HG03354 (cell line): ENCODE measurements at regions not wholly inside any gene's neighbourhood (a gene's known extent, or its start where the extent isn't known, plus 50 kb on each side); places are given as distances from the start of the nearest gene placed in this dataset.
"Not testable (repeated sequence)": the region's sequence is repeated elsewhere in the genome, so short reads cannot be mapped to it uniquely, and the experiment has no call there.

Experiments used
- ATAC-seq: cut with Tn5 transposase; IDR thresholded peaks from one replicate; pipeline ENCODE4 v1.9.1; 2021; ENCODE audit warnings: mild to moderate bottlenecking; ENCODE audit not compliant: unreplicated experiment, poor library complexity, severe bottlenecking

GRCh38 chr1:68923475-68924088 lies 426.7 kb upstream of the DEPDC1 start:
- ATAC-seq: not testable (repeated sequence)

DNA sequence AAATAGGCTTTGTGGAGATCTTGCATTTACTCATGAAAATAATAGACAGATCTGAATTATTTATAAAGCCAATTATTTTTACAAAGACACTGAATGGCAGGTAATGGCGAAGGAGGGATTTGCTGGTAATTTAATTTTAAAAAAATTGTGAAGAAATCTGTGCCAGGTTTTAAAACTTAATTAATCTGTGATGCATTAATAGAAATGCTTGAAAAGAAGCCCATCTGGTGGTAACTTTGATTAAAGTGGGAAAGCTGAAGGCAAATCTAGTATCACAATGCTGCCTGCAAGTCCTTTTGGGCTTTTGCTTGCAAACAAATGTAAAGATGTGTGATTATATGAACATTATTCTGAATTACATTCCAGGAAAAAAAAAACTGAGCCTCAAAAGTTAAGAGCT lies 433.2 kb upstream of the DEPDC1 start:
- ATAC-seq: no peak

DNA sequence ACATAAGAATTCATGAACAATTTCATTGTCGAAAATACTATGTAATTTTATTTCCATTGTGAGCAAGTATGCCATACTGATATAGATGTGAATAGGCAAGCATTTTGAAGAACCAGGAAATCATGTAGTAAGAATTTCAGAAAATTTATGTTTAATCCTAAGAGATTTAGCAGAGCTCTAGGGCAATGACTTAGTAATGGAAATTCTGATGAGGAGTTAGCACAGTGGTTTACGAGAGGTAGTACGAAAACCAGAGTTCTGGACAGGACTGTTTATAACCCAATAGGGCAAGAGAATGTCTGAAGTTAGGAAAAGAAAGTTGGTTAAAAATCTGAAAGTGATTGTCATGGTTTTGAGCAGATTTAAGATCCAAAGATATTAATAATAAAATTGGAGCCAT lies 439.6 kb upstream of the DEPDC1 start:
- ATAC-seq: no peak

DNA sequence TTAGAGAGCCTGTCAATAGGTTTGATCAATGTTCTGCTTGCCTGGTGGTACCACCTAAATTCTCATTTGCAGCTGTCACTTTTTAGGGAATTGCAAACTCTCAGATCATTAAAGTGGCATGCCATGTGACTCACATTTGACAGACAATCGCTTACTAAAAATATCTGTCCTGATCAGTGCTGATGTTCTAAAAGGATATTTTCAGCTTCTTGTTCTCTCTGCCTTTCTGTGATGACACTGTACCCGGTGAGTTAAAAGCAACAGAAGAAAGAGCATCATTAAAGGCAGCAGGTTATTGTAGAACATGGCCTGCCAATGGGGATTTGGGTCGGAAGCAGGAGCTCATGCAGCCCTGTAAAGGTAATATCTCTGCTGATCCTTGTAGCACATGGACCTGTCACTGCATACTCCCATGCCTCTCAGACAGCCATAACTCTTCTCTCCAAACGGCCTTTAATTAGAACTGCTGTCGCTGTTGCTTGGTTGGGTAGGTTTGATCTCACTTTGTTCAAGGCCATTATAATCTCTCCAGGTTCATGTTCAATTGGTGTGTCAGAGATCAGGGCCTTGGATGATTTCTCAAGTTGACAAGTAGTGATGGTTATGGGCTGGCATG lies 441.3 kb upstream of the DEPDC1 start:
- no peak for ATAC-seq

GRCh38 chr1:68950036-68950435 lies 453.2 kb upstream of the DEPDC1 start:
- ATAC-seq: no peak

DNA sequence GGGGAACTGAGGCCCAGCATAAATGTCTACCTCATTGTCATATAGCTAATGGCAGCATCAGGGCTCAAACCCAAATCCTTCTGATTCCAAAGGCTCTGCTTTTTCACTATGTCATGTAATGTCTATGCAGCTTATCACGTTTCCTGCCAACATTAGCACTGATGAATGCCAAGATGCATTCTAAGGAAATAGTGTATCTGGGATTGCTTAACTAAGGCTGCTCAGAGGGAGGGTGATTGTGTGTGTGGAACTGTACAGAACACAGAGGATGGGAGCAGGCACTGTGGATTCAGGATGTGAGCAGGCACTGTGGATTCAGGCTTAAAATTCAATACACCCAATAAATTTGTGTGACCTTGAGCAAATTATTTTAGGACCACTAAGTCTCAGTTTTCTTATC lies 456.4 kb upstream of the DEPDC1 start:
- no peak for ATAC-seq

DNA sequence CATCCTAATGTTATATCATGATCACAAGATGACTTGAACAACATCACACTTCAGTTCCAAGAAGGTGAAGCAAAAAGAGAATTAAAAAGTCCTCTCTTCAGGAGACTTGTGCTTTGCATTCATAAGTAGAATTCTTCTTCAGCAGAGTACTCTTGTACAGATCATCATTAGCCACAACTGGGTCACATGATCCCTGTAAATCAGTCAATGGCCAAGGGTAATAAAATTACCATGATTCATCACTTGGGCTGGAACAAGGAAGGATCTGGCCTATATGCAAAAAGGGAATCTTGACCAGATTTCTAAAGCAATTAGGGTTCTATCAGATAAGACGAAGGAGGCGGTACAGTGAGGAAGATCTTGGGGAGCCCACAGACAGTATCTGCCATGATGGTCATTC lies 458.0 kb upstream of the DEPDC1 start:
- ATAC-seq: no peak

- ATAC-seq: no peak
Measured at GRCh38 chr1:68955424-68955823, 458.5 kb upstream of the DEPDC1 start.

- no peak for ATAC-seq
Measured at GRCh38 chr1:68958958-68959357, 462.1 kb upstream of the DEPDC1 start.

- no peak for ATAC-seq
Measured at GRCh38 chr1:68959461-68960030, 462.7 kb upstream of the DEPDC1 start.

DNA sequence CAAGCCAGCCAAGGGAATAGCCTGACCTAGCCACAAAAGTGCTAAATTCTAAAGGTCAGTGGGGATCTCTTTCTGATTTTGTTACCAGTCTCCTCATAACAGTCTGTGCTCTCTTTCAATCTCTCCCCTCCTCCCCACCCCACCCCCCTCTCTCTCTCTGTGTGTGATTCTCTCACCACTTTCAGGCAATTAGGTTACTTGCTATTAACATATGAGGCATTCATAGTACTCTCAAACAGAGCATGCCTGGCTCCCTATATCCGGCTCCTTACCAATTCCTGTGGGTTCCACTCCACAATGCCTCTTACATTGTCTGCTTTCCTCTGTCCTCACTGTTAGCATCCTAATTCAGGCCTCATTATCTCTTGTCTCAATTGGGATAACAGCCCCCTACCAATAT lies 464.3 kb upstream of the DEPDC1 start:
- no peak for ATAC-seq

DNA sequence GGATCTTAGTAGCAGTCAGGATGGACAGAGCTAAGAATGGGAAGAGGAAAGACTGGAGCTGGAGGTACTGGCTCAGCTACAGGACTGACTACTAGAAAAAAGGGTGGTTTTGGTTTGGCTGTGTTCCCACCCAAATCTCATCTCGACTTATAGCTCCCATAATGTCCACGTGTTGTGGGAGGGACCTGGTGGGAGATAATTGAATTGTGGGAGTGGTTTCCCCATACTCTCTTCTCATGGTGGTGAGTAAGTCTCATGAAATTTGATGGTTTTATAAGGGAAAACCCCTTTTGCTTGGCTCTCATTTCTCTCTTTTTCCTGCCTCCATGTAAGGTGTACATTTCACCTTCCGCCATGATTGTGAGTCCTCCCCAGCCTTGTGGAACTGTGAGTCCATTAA lies 466.5 kb upstream of the DEPDC1 start:
- no peak for ATAC-seq

DNA sequence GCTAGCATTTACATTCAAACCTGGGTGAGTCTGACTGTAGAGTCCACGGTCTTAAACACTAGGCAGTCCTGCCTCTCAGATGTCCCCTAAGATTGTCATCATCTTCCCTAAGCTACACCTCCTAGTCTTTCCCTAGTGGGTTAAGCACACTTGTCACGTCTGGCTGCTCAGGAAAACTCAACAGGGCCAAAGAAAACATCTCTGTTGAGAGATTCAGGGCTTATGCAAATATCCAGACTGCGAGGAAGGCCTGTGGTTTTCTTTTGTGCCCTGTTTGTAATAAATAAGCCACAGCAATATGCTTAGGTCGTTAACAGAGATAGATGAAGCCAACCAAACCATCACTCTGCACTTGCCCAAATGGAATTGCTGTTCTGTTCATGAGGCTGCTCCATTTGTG lies 472.6 kb upstream of the DEPDC1 start:
- peak; percentile 59 for ATAC-seq

GRCh38 chr1:68970571-68970970 lies 473.7 kb upstream of the DEPDC1 start:
- no peak for ATAC-seq

GRCh38 chr1:68973459-68974244 lies 476.8 kb upstream of the DEPDC1 start:
- ATAC-seq: no peak

DNA sequence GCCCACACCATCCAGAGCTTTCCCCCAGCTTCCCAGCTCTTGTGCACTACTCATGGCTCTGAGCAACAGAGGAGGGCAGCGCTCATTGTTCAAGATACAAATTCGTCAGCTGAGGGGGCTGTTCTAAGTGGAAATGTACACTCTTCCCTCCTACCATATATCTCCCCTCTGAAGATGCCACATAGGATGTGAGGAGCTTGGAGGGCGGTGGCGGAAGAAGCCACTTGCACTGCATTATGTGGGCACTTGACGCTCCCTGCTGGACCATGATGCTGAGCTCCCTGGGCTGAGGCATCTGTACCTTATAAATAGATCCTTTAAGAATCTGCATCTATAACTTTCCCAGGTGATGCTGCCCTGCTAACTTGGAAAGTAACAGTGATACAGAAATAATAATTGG lies 477.6 kb upstream of the DEPDC1 start:
- ATAC-seq: no peak

GRCh38 chr1:68975212-68975933 lies 478.5 kb upstream of the DEPDC1 start:
- ATAC-seq: no peak

DNA sequence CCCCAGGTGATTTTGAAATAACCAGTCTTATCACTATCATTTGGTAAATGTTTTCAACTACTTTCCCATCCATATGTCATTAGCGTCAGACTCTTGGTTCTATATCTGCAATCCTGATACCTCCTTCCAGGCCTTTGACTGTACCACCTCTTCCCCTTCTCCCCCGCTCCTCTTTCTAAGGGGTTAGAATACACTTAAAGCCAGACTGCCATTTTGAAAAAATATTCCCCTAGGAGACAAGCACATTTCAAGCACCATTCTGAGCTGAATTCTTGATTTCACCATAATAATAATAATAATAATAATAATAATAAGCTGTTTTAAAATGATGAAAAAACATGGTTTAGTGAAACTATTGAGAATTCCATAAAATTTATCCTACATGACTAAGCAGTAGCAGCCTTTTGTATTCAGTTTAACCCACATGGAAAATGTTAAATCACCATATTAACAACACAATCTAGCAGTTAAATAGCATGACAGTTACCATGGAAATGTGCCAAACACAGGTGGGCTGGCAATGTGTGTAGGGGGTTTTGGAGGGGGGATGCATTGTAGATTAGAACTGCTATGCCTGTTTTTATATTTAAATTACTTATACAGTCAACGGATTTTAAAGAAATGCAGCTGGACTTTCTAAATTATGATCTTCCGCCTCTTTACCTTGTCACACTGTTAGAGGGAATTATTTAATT lies 480.2 kb upstream of the DEPDC1 start:
- ATAC-seq: no peak

DNA sequence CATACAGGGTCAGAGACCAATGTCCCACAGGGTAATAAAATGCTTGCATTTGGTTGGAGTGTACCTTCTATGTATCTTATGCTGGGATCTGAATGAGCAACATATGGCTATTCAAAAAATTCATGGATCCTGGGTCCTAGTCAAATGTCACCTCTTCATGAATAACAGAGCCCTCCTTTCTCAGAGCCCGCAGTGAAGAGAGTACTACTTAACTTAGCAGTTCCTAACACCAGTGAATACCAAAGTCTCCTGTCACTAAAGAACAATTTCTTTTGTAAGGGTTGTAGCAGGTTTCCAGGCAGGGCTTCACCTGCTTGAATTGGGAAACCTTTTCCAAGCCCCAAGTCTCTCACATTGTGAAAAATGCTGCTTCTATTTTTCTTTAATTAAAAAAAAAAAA lies 483.0 kb upstream of the DEPDC1 start:
- no peak for ATAC-seq

DNA sequence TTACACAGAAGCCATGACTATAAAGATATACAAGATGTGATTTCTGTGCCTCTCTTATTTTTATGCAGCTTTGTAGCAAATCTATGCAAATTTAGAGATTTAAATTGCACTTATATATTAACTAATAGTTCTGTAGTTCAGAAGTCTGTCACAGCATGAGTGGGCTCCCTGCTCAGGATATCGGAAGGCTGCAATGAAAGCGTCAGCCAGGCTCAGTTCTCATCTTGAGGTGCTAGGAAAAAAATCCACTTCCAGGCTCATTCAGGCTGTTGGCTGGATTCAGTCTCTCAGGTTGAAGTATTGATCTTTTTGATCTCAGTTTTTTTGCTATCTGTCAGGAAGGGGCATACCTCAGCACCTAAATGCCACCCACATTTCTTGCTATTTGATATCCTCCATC lies 487.4 kb upstream of the DEPDC1 start:
- no peak for ATAC-seq
